ENCODE measurements at regions not wholly inside any gene's neighbourhood (a gene's known extent, or its start where the extent isn't known, plus 50 kb on each side); places are given as distances from the start of the nearest gene placed in this dataset.
"Not testable (repeated sequence)": the region's sequence is repeated elsewhere in the genome, so short reads cannot be mapped to it uniquely, and the experiment has no call there.

GRCh38 chr16:76125871-76126270, 151.3 kb upstream of the CNTNAP4 start:
- dilution Hi-C loops (cut with MboI; ENCODE audit: extremely low pct_ligation_motif_present, low sequenced_read_pairs): no loop called here
- Histone ChIP-seq H4K20me1 (replicated peaks; ENCODE audit: control insufficient read depth, extremely low read depth, insufficient read depth, low read length) (no peaks in the 10 kb centered on the region), H3K9ac (replicated peaks; ENCODE audit: extremely low read depth, insufficient read depth, low read length) (no peak overlapping the region), H3K9me3 (replicated peaks; ENCODE audit: control insufficient read depth, insufficient read depth, low read length) (no peaks in the 10 kb centered on the region), H3K4me1 (ENCODE audit: control insufficient read depth, extremely low read depth, insufficient read depth, low read length) (no peaks in the 10 kb centered on the region), H3K4me3 (replicated peaks in 1 of 3; ENCODE audit: insufficient read depth in 1 of 3, low read depth in 1 of 3, low read length in 3 of 3) (no peak overlapping the region), H3K27me3 (ENCODE audit: control insufficient read depth in 2 of 2, insufficient read depth in 2 of 2, low read length in 2 of 2) (no peaks in the 10 kb centered on the region), H3K4me2 (ENCODE audit: insufficient read depth, low read length) (no peak overlapping the region), H3K9me1 (replicated peaks; ENCODE audit: control insufficient read depth, extremely low read depth, insufficient read depth, low read length) (no peaks in the 10 kb centered on the region), H3K36me3 (ENCODE audit: control insufficient read depth in 2 of 2, extremely low read depth in 1 of 2, insufficient read depth in 2 of 2, low read length in 2 of 2) (no peaks in the 10 kb centered on the region), H3K79me2 (ENCODE audit: control insufficient read depth, insufficient read depth, low read length) (no peaks in the 10 kb centered on the region), H3K27ac (ENCODE audit: insufficient read depth, low read depth, low read length) (no peak overlapping the region), H2AFZ (ENCODE audit: low read depth, low read length) (no peak overlapping the region)
- POLR2A ChIA-PET: no interaction called here
- CTCF ChIA-PET: no interaction called here
- intact Hi-C loops (cut with micrococcal nuclease): no loop called here
- no peak for TF ChIP-seq POLR2AphosphoS5 (IDR thresholded peaks at IDR 0.05; ENCODE audit: insufficient read depth, low read depth, low read length)
- no peak for TF ChIP-seq GATA2 (IDR thresholded peaks at IDR 0.05; ENCODE audit: insufficient read depth, insufficient read length, low read depth, low read length)
- TF ChIP-seq MYC (IDR thresholded peaks at IDR 0.05; ENCODE audit: low read depth, low read length): no peak
- TF ChIP-seq POLR2A (IDR thresholded peaks at IDR 0.05; ENCODE audit: low read depth, low read length): no peak
- no peak for TF ChIP-seq JUN (IDR thresholded peaks at IDR 0.05; ENCODE audit: borderline replicate concordance, insufficient read depth, insufficient read length, low read depth)
- no peak for TF ChIP-seq CTCF (IDR thresholded peaks at IDR 0.05; ENCODE audit: extremely low read depth in 1 of 2, insufficient read depth in 1 of 2, low read depth in 1 of 2, low read length in 2 of 2)
- no peak for TF ChIP-seq EZH2 (IDR thresholded peaks at IDR 0.05; ENCODE audit: borderline replicate concordance, low read depth, low read length, severe bottlenecking)
- no peak for TF ChIP-seq FOS (IDR thresholded peaks at IDR 0.05; ENCODE audit: borderline replicate concordance, insufficient read depth, low read length)
- no peak for TF ChIP-seq MAX (IDR thresholded peaks at IDR 0.05; ENCODE audit: insufficient read depth, insufficient read length)
- DNase-seq (ENCODE audit: low read depth, low spot score) (no peak), FAIRE-seq (no peak)
- no TSS peak for BruUV-seq (replicated peaks)

GRCh38 chr16:76138056-76138455, 139.1 kb upstream of the CNTNAP4 start:
- H3K9me3 ChIP-seq (replicated peaks; ENCODE audit: control insufficient read depth, insufficient read depth, low read length); H3K4me3 ChIP-seq (replicated peaks in 1 of 3; ENCODE audit: insufficient read depth in 1 of 3, low read depth in 1 of 3, low read length in 3 of 3); H3K27me3 ChIP-seq (ENCODE audit: control insufficient read depth in 2 of 2, insufficient read depth in 2 of 2, low read length in 2 of 2); POLR2A ChIA-PET; H4K20me1 ChIP-seq (replicated peaks; ENCODE audit: control insufficient read depth, extremely low read depth, insufficient read depth, low read length); dilution Hi-C loops (cut with MboI; ENCODE audit: extremely low pct_ligation_motif_present, low sequenced_read_pairs); FAIRE-seq; intact Hi-C loops (cut with micrococcal nuclease); H3K4me2 ChIP-seq (ENCODE audit: insufficient read depth, low read length); H2AFZ ChIP-seq (ENCODE audit: low read depth, low read length); H3K4me1 ChIP-seq (ENCODE audit: control insufficient read depth, extremely low read depth, insufficient read depth, low read length); BruUV-seq (replicated peaks); H3K27ac ChIP-seq (ENCODE audit: insufficient read depth, low read depth, low read length); CTCF ChIA-PET; H3K79me2 ChIP-seq (ENCODE audit: control insufficient read depth, insufficient read depth, low read length); H3K9ac ChIP-seq (replicated peaks; ENCODE audit: extremely low read depth, insufficient read depth, low read length); H3K36me3 ChIP-seq (ENCODE audit: control insufficient read depth in 2 of 2, extremely low read depth in 1 of 2, insufficient read depth in 2 of 2, low read length in 2 of 2); DNase-seq (ENCODE audit: low read depth, low spot score); H3K9me1 ChIP-seq (replicated peaks; ENCODE audit: control insufficient read depth, extremely low read depth, insufficient read depth, low read length): not testable (repeated sequence)

All from endothelial cell of umbilical vein (primary cell).